Activated naive CD4-positive, alpha-beta T cell treated with anti-CD3 and anti-CD28 coated beads, Interleukin-2, amount 10 ng/mL, durations not matched to agents 7 days and 5 days (primary cell): ENCODE measurements at regions not wholly inside any gene's neighbourhood (a gene's known extent, or its start where the extent isn't known, plus 50 kb on each side); places are given as distances from the start of the nearest gene placed in this dataset.

Source experiments
- CTCF ChIA-PET: fragments of 350-600 bp; sonication (Branson Sonifier 250); formaldehyde crosslinking; loops from one replicate; lab custom pipeline; 2021; ENCODE audit warnings: antibody characterized with exemption; lab: Charles Lee
- DNase-seq: peaks from one replicate; pipeline ENCODE4 v3.0.0-alpha.2; 2020
- H3K27ac Mint-ChIP-seq: one replicate; pipeline ENCODE4 v1.8.0; 2021; ENCODE audit warnings: mild to moderate bottlenecking, moderate library complexity, mixed read lengths
- H3K27me3 Mint-ChIP-seq: one replicate; pipeline ENCODE4 v1.8.0; 2021; ENCODE audit warnings: mild to moderate bottlenecking, mixed read lengths
- H3K36me3 Mint-ChIP-seq: one replicate; pipeline ENCODE4 v1.8.0; 2021; ENCODE audit warnings: mixed read lengths
- H3K4me1 Mint-ChIP-seq: one replicate; pipeline ENCODE4 v1.8.0; 2021; ENCODE audit warnings: mixed read lengths
- H3K4me3 Mint-ChIP-seq: one replicate; pipeline ENCODE4 v1.8.0; 2021; ENCODE audit warnings: mild to moderate bottlenecking, moderate library complexity, mixed read lengths
- H3K9me3 Mint-ChIP-seq: one replicate; pipeline ENCODE4 v1.8.0; 2021; ENCODE audit warnings: mixed read lengths

GRCh38 chr14:38851111-38851510 is 251.9 kb downstream of the SEC23A start:
- no peak overlapping the region for H3K4me3 Mint-ChIP-seq

GRCh38 chr14:38850664-38851063 is 252.4 kb downstream of the SEC23A start:
- no peaks in the 10 kb centered on the region for H3K4me1 Mint-ChIP-seq
- no peak overlapping the region for H3K4me3 Mint-ChIP-seq
- no peak for DNase-seq
- H3K9me3 Mint-ChIP-seq, result no peaks in the 10 kb centered on the region
- H3K27me3 Mint-ChIP-seq, result no peaks in the 10 kb centered on the region
- no peaks in the 10 kb centered on the region for H3K36me3 Mint-ChIP-seq
- H3K27ac Mint-ChIP-seq, result no peak overlapping the region
- CTCF ChIA-PET, result no interaction called here

More at GRCh38 chr14:38851111-38851510, 251.9 kb downstream of the SEC23A start:
- no peak overlapping the region for H3K27ac Mint-ChIP-seq
- no peaks in the 10 kb centered on the region for H3K36me3 Mint-ChIP-seq
- H3K4me1 Mint-ChIP-seq, result no peaks in the 10 kb centered on the region
- no peaks in the 10 kb centered on the region for H3K27me3 Mint-ChIP-seq
- no peaks in the 10 kb centered on the region for H3K9me3 Mint-ChIP-seq
- CTCF ChIA-PET, result no interaction called here
- no peak for DNase-seq

- H3K4me3 Mint-ChIP-seq, result no peak overlapping the region
- no peak for DNase-seq
- CTCF ChIA-PET, result no interaction called here
- no peaks in the 10 kb centered on the region for H3K36me3 Mint-ChIP-seq
- H3K4me1 Mint-ChIP-seq, result no peaks in the 10 kb centered on the region
- H3K27ac Mint-ChIP-seq, result no peak overlapping the region
- no peaks in the 10 kb centered on the region for H3K27me3 Mint-ChIP-seq
- H3K9me3 Mint-ChIP-seq, result no peaks in the 10 kb centered on the region
These were observed 254.6 kb downstream of the SEC23A start for GRCh38 chr14:38848243-38848935.

- H3K9me3 Mint-ChIP-seq, result no peaks in the 10 kb centered on the region
- DNase-seq, result no peak
- H3K4me1 Mint-ChIP-seq, result no peaks in the 10 kb centered on the region
- no peaks in the 10 kb centered on the region for H3K27me3 Mint-ChIP-seq
- H3K27ac Mint-ChIP-seq, result no peak overlapping the region
- CTCF ChIA-PET, result interaction anchor here (0.6 kb wide), 2 partner anchors 861 to 1769 kb away, joined by 3 read pairs; no protein-coding TSS in a partner anchor
- no peaks in the 10 kb centered on the region for H3K36me3 Mint-ChIP-seq
- no peak overlapping the region for H3K4me3 Mint-ChIP-seq
These were observed 255.9 kb downstream of the SEC23A start for GRCh38 chr14:38847161-38847560.

GRCh38 chr14:38839694-38840365 is 263.2 kb downstream of the SEC23A start:
- Mint-ChIP-seq H3K4me3 (no peak overlapping the region), H3K27me3 (peaks cover 4% of the 10 kb centered on the region), H3K4me1 (no peaks in the 10 kb centered on the region), H3K9me3 (no peaks in the 10 kb centered on the region), H3K36me3 (no peaks in the 10 kb centered on the region), H3K27ac (no peak overlapping the region)
- no peak for DNase-seq
- CTCF ChIA-PET, result no interaction called here

- no peaks in the 10 kb centered on the region for H3K4me1 Mint-ChIP-seq
- H3K27me3 Mint-ChIP-seq, result peaks cover 4% of the 10 kb centered on the region
- no peak overlapping the region for H3K27ac Mint-ChIP-seq
- no peak overlapping the region for H3K4me3 Mint-ChIP-seq
- H3K36me3 Mint-ChIP-seq, result no peaks in the 10 kb centered on the region
- CTCF ChIA-PET, result no interaction called here
- no peaks in the 10 kb centered on the region for H3K9me3 Mint-ChIP-seq
- DNase-seq, result no peak
These were observed 264.1 kb downstream of the SEC23A start for GRCh38 chr14:38838979-38839323.

- CTCF ChIA-PET, result no interaction called here
These were observed 264.7 kb downstream of the SEC23A start for GRCh38 chr14:38838049-38838978.

GRCh38 chr14:38837343-38838048 is 265.5 kb downstream of the SEC23A start:
- CTCF ChIA-PET, result no interaction called here

More at GRCh38 chr14:38838049-38838978, 264.7 kb downstream of the SEC23A start:
- Mint-ChIP-seq H3K4me1 (no peaks in the 10 kb centered on the region), H3K27me3 (peaks cover 4% of the 10 kb centered on the region), H3K27ac (no peak overlapping the region), H3K9me3 (no peaks in the 10 kb centered on the region), H3K4me3 (no peak overlapping the region), H3K36me3 (no peaks in the 10 kb centered on the region)
- no peak for DNase-seq

GRCh38 chr14:38836539-38836938 is 266.5 kb downstream of the SEC23A start:
- no peaks in the 10 kb centered on the region for H3K4me1 Mint-ChIP-seq
- CTCF ChIA-PET, result interaction anchor here (0.6 kb wide), 1 partner anchor 258 kb away, joined by 3 read pairs; no protein-coding TSS in a partner anchor
- no peak overlapping the region for H3K27ac Mint-ChIP-seq
- DNase-seq, result no peak
- peaks cover 4% of the 10 kb centered on the region for H3K27me3 Mint-ChIP-seq
- no peaks in the 10 kb centered on the region for H3K36me3 Mint-ChIP-seq
- no peak overlapping the region for H3K4me3 Mint-ChIP-seq
- H3K9me3 Mint-ChIP-seq, result no peaks in the 10 kb centered on the region

More at GRCh38 chr14:38837343-38838048, 265.5 kb downstream of the SEC23A start:
- DNase-seq, result no peak
- H3K4me3 Mint-ChIP-seq, result no peak overlapping the region
- no peaks in the 10 kb centered on the region for H3K4me1 Mint-ChIP-seq
- H3K27me3 Mint-ChIP-seq, result peaks cover 4% of the 10 kb centered on the region
- H3K36me3 Mint-ChIP-seq, result no peaks in the 10 kb centered on the region
- no peaks in the 10 kb centered on the region for H3K9me3 Mint-ChIP-seq
- no peak overlapping the region for H3K27ac Mint-ChIP-seq

GRCh38 chr14:38835874-38836273 is 267.2 kb downstream of the SEC23A start:
- no peaks in the 10 kb centered on the region for H3K4me1 Mint-ChIP-seq
- peaks cover 4% of the 10 kb centered on the region for H3K27me3 Mint-ChIP-seq
- DNase-seq, result no peak
- H3K4me3 Mint-ChIP-seq, result no peak overlapping the region
- CTCF ChIA-PET, result interaction anchor here (0.6 kb wide), 1 partner anchor 258 kb away, joined by 3 read pairs; no protein-coding TSS in a partner anchor
- H3K36me3 Mint-ChIP-seq, result no peaks in the 10 kb centered on the region
- no peak overlapping the region for H3K27ac Mint-ChIP-seq
- no peaks in the 10 kb centered on the region for H3K9me3 Mint-ChIP-seq

GRCh38 chr14:38828183-38828827 is 274.7 kb downstream of the SEC23A start:
- DNase-seq, result no peak
- Mint-ChIP-seq H3K4me1 (no peaks in the 10 kb centered on the region), H3K4me3 (no peak overlapping the region), H3K9me3 (no peaks in the 10 kb centered on the region), H3K36me3 (no peaks in the 10 kb centered on the region), H3K27me3 (no peaks in the 10 kb centered on the region), H3K27ac (no peak overlapping the region)
- CTCF ChIA-PET, result no interaction called here

- H3K4me3 Mint-ChIP-seq, result no peak overlapping the region
- H3K27me3 Mint-ChIP-seq, result no peaks in the 10 kb centered on the region
- H3K4me1 Mint-ChIP-seq, result no peaks in the 10 kb centered on the region
- no peaks in the 10 kb centered on the region for H3K9me3 Mint-ChIP-seq
- H3K27ac Mint-ChIP-seq, result no peak overlapping the region
- H3K36me3 Mint-ChIP-seq, result no peaks in the 10 kb centered on the region
- DNase-seq, result no peak
- CTCF ChIA-PET, result no interaction called here
These were observed 278.3 kb downstream of the SEC23A start for GRCh38 chr14:38824706-38825105.

GRCh38 chr14:38818555-38818954 is 284.5 kb downstream of the SEC23A start:
- no peak overlapping the region for H3K27ac Mint-ChIP-seq
- H3K4me1 Mint-ChIP-seq, result no peaks in the 10 kb centered on the region
- no peaks in the 10 kb centered on the region for H3K27me3 Mint-ChIP-seq
- no peaks in the 10 kb centered on the region for H3K36me3 Mint-ChIP-seq
- CTCF ChIA-PET, result no interaction called here
- no peaks in the 10 kb centered on the region for H3K9me3 Mint-ChIP-seq
- H3K4me3 Mint-ChIP-seq, result no peak overlapping the region
- no peak for DNase-seq
